AG10803 (cell line): ENCODE measurements at regions not wholly inside any gene's neighbourhood (a gene's known extent, or its start where the extent isn't known, plus 50 kb on each side); places are given as distances from the start of the nearest gene placed in this dataset.

ENCODE experiments used
- DNase-seq: peaks from one replicate; pipeline ENCODE4 v3.0.0; 2010; ENCODE audit warnings: low read depth
- H3K4me3 ChIP-seq: 2 replicates; pipeline ENCODE4 v1.5.1; 2011; ENCODE audit warnings: mild to moderate bottlenecking, low read length, control low read depth
- TF ChIP-seq, protein P1 (sequence below): conservative IDR thresholded peaks from 2 replicates; pipeline ENCODE4 v1.5.1; 2011; ENCODE audit warnings: mild to moderate bottlenecking, low read length, control low read depth, inconsistent platforms

DNA sequence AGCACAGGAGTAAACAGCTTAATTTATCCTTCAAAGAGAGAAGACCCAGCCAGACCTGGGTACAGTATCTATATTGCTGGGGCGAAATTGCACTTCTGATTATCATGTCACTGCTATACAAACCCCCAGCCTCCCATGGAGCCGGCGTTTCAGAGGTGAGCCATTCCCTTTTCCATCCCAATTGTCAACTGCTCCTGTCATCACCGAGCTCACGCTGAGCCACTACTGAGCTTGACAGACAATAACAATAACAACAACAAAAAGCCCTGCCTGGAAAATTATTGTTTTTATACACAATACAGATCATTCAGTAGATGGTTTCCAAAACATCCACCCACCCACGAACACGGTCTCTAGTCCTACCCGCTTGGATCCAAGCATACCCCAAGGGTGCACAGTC, 129.0 kb upstream of the JARID2 start:
- TF ChIP-seq, protein P1, sequence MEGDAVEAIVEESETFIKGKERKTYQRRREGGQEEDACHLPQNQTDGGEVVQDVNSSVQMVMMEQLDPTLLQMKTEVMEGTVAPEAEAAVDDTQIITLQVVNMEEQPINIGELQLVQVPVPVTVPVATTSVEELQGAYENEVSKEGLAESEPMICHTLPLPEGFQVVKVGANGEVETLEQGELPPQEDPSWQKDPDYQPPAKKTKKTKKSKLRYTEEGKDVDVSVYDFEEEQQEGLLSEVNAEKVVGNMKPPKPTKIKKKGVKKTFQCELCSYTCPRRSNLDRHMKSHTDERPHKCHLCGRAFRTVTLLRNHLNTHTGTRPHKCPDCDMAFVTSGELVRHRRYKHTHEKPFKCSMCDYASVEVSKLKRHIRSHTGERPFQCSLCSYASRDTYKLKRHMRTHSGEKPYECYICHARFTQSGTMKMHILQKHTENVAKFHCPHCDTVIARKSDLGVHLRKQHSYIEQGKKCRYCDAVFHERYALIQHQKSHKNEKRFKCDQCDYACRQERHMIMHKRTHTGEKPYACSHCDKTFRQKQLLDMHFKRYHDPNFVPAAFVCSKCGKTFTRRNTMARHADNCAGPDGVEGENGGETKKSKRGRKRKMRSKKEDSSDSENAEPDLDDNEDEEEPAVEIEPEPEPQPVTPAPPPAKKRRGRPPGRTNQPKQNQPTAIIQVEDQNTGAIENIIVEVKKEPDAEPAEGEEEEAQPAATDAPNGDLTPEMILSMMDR: no peak
- no peak for DNase-seq

DNA sequence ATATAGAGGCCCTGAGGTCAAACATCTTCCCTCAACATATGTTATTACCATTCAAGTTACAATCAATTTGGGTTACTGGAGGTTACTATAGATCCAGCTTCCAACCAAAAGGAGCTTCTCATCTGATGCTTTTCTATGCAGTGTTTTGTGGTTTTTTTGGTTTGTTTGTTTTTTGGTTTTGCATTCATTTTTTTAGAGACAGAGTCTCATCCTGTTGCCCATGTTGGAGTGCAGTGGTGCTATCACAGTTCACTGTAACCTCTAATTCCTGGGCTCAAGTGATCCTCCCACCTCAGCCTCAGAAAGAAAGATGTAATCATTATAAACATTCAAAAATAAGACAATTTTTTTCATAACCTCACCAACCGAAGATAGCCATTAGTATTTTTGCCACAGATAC, 124.4 kb upstream of the JARID2 start:
- TF ChIP-seq, protein P1: no peak

More for the DNA sequence above, 129.0 kb upstream of the JARID2 start:
- no peak overlapping the region for H3K4me3 ChIP-seq

DNA sequence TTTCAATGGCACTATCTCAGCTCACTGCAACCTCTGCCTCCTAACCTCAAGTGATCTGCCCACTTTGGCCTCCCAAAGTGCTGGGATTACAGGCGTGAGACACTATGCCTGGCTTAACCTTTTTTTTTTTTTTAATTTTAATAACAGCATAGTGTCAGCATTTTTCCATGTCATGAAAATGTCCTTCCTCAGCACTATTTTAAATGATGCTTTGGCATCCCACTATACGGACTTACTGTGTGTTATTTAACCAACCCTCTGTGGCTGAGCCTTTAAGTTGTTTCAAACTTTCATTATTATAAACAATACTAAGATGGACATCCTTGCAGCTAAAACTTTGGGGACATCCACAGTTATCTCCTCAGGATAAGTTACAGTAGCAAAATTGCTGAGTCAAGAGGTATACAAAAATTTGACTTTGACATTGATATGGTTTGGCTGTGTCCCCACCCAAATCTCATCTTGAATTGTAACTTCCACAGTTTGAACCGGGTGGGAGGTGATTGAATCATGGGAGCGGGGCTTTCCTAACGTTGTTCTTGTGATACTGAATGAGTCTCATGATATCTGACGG, 123.8 kb upstream of the JARID2 start:
- no peak overlapping the region for H3K4me3 ChIP-seq
- TF ChIP-seq, protein P1: no peak
- DNase-seq: no peak

More for the DNA sequence above, 124.4 kb upstream of the JARID2 start:
- no peak for DNase-seq
- H3K4me3 ChIP-seq: no peak overlapping the region

DNA sequence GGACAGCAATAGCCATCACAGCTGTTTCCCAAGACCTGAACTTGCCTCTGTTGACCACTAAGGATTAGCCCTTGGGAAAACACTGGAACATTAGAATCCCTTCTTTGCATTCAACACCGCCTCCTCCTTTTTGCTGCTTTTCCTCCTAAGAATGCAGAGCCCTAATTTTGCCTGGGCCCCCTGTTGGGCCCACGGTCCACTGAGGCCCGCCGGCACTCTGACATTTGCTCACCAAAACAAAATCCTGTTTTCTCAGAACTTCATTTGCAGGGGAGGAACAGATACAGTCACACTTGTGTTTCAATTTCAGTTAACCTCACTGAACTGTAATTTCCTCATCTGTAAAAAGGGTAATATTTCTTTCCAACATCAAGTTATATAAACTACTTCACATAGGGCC, 116.0 kb upstream of the JARID2 start:
- no peak overlapping the region for H3K4me3 ChIP-seq
- TF ChIP-seq, protein P1: no peak
- no peak for DNase-seq

DNA sequence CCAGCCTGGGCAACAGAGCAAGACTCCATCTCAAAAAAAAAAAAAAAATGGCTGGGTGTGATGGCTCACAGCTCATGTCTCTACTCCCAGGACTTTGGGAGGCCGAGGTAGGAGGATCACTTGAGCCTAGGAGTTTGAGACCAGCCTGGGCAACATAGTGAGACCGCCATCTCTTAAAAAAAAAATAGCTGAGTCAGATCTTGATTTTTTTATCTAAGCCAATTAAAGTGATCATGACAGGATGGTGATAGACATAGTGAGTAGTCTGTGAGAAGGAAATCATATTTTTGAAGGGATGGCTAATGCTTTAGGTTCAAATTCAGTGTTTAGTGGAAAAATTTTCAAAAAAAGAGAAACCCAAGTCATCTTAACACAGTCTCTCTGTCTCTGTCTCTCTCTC, 114.6 kb upstream of the JARID2 start:
- no peak overlapping the region for H3K4me3 ChIP-seq
- no peak for DNase-seq
- TF ChIP-seq, protein P1: no peak

DNA sequence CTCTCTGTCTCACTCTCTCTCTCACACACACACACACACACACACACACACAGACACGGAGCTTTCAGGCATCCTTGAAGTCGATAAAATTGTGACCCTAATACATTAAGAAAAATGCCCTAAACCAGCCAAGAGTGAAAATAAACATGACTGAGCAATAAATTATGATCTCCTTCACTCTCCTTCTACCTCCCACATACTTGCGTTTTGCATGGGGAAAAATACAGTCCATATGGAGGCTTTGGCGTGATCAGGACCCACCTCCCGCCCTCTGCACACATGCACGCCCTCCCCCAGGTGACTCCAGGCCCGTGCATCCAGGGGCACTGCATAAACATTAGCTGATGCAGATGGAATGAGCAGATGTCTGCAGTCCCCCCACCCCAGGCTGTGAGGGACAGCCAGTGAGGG, 114.2 kb upstream of the JARID2 start:
- DNase-seq: peak; percentile 40
- no peak overlapping the region for H3K4me3 ChIP-seq
- TF ChIP-seq, protein P1: no peak

DNA sequence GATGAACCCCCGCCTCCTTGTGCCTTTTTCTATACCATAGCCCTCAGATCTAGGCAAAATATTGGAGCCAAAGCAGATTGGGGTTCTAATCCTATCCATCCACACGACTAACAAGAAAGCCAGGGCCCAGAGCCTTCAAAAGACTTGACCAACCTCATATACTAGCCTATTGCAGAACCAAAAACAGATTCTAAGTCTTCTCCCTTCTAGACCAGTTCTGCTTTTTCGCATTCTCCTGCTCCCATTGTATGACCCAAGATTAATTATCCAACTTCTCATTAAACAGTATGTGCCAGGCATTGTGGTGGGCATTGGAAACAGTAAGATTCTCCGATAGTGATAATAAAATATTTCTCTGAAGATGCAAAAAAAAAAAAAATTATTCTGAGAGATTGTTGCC, 113.7 kb upstream of the JARID2 start:
- TF ChIP-seq, protein P1: no peak
- DNase-seq: no peak
- no peak overlapping the region for H3K4me3 ChIP-seq
